Endodermal cell (in vitro differentiated cells): ENCODE measurements at regions not wholly inside any gene's neighbourhood (a gene's known extent, or its start where the extent isn't known, plus 50 kb on each side); places are given as distances from the start of the nearest gene placed in this dataset.
A peak's percentile ranks its signal among the peaks of the same experiment; 100 is the strongest.

ENCODE experiments used
- DNase-seq: peaks from one replicate; pipeline ENCODE4 v3.0.0-alpha.2; 2017
- H3K27ac ChIP-seq: 2 replicates; pipeline ENCODE4 v1.5.1; 2013; ENCODE audit warnings: mild to moderate bottlenecking, low read depth, low read length, moderate library complexity
- H3K27me3 ChIP-seq: 2 replicates; pipeline ENCODE4 v1.6.1; 2013; ENCODE audit warnings: mild to moderate bottlenecking, low read length, moderate library complexity; ENCODE audit not compliant: insufficient read depth, control insufficient read depth, poor library complexity, severe bottlenecking
- H3K36me3 ChIP-seq: 2 replicates; pipeline ENCODE4 v1.7.0; 2013; ENCODE audit warnings: mild to moderate bottlenecking, low read length, moderate library complexity; ENCODE audit not compliant: control insufficient read depth, insufficient read depth
- H3K4me1 ChIP-seq: one replicate; pipeline ENCODE4 v1.7.0; 2013; ENCODE audit warnings: low read length; ENCODE audit not compliant: control insufficient read depth, insufficient read depth
- H3K4me3 ChIP-seq: 2 replicates; pipeline ENCODE4 v1.5.1; 2013; ENCODE audit warnings: mild to moderate bottlenecking, low read length, moderate library complexity
- H3K9ac ChIP-seq: 2 replicates; pipeline ENCODE4 v1.6.1; 2013; ENCODE audit warnings: mild to moderate bottlenecking, low read length, moderate library complexity; ENCODE audit not compliant: poor library complexity, severe bottlenecking; ENCODE audit errors: extremely low read depth
- H3K9me3 ChIP-seq: 2 replicates; pipeline ENCODE4 v1.6.1; 2013; ENCODE audit warnings: mild to moderate bottlenecking, low read length, moderate library complexity; ENCODE audit not compliant: control insufficient read depth
- H3K27ac Mint-ChIP-seq: 2 replicates; pipeline ENCODE4 v1.8.0; 2020; ENCODE audit warnings: mixed read lengths
- H3K27me3 Mint-ChIP-seq: 2 replicates; pipeline ENCODE4 v1.8.0; 2021; ENCODE audit warnings: mild to moderate bottlenecking, mixed read lengths; ENCODE audit not compliant: insufficient read depth
- H3K36me3 Mint-ChIP-seq: 2 replicates; pipeline ENCODE4 v1.8.0; 2020; ENCODE audit warnings: low read depth, mixed read lengths
- H3K4me1 Mint-ChIP-seq: 2 replicates; pipeline ENCODE4 v1.8.0; 2020; ENCODE audit warnings: mixed read lengths
- H3K4me3 Mint-ChIP-seq: 2 replicates; pipeline ENCODE4 v1.8.0; 2020; ENCODE audit warnings: mild to moderate bottlenecking, moderate library complexity, mixed read lengths
- H3K9me3 Mint-ChIP-seq: 2 replicates; pipeline ENCODE4 v1.8.0; 2020; ENCODE audit warnings: mild to moderate bottlenecking, mixed read lengths
- CTCF ChIP-seq: fragments of 200-600 bp; sonication (generic); conservative IDR thresholded peaks from 2 replicates; pipeline ENCODE4 v1.5.0; 2021; ENCODE audit warnings: antibody characterized with exemption, mild to moderate bottlenecking
- WGBS, 2 experiments: methylation state at CpG; one replicate each; pipeline versions ENCODE4 v1.1.5 to v1.1.7; 2013; ENCODE audit warnings: missing lambda C conversion rate in 2 of 2, mixed read lengths in 1 of 2; ENCODE audit not compliant: insufficient coverage in 1 of 2, insufficient read length in 1 of 2; 5-methylcytosine and 5-hydroxymethylcytosine counted together

DNA sequence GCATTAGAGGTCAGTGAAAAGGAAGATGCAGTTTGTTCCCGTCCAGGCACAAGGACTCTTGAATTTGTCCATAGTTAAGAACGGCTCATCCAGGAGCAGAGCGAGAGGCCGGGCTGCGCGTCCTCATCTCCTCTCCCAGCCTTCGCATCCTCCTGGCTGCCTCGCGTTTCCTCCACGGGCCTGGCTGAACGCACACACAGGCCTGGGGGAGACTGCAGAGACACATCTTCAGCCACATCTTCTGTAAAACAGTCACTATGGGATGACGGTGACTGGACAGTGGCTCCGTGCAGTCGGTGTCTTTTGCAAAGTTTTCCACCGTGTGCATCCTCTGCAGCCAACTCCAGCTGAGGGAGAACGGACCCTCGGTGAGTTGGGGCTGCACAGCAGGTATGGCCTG, 89.7 kb downstream of the PSMG1 start:
- Mint-ChIP-seq H3K4me1 (peaks cover 9% of the 10 kb centered on the region), H3K27ac (no peak overlapping the region), H3K27me3 (peaks cover 1% of the 10 kb centered on the region), H3K36me3 (no peaks in the 10 kb centered on the region), H3K4me3 (no peak overlapping the region), H3K9me3 (peaks cover 9% of the 10 kb centered on the region)
- H3K36me3 ChIP-seq = no peaks in the 10 kb centered on the region
- H3K4me1 ChIP-seq = no peaks in the 10 kb centered on the region
- 95 to 98% methylated on average over 17 of the region's 17 CpGs for WGBS, 2 experiments
- H3K27me3 ChIP-seq = no peaks in the 10 kb centered on the region
- DNase-seq = no peak
- H3K4me3 ChIP-seq = no peak overlapping the region
- H3K27ac ChIP-seq = no peak overlapping the region
- no peak for TF ChIP-seq CTCF
- H3K9ac ChIP-seq = no peak overlapping the region
- no peaks in the 10 kb centered on the region for H3K9me3 ChIP-seq

GRCh38 chr21:39088831-39089380, 94.3 kb downstream of the PSMG1 start:
- TF ChIP-seq CTCF = peak; percentile 41

GRCh38 chr21:39088031-39088370, 95.2 kb downstream of the PSMG1 start:
- peaks cover 9% of the 10 kb centered on the region for H3K9me3 Mint-ChIP-seq
- H3K27ac ChIP-seq = peak overlapping the region; percentile 98
- H3K4me3 ChIP-seq = no peak overlapping the region
- H3K27me3 Mint-ChIP-seq = peaks cover 2% of the 10 kb centered on the region
- no peak for DNase-seq
- H3K36me3 Mint-ChIP-seq = no peaks in the 10 kb centered on the region
- H3K4me1 ChIP-seq = no peaks in the 10 kb centered on the region
- no peak overlapping the region for H3K27ac Mint-ChIP-seq
- H3K9ac ChIP-seq = no peak overlapping the region
- peaks cover 4% of the 10 kb centered on the region for H3K4me1 Mint-ChIP-seq
- H3K4me3 Mint-ChIP-seq = no peak overlapping the region
- TF ChIP-seq CTCF = no peak
- H3K9me3 ChIP-seq = no peaks in the 10 kb centered on the region
- no peaks in the 10 kb centered on the region for H3K27me3 ChIP-seq
- no peaks in the 10 kb centered on the region for H3K36me3 ChIP-seq
- whole genome bisulfite sequencing, 2 experiments = 89 to 94% methylated on average over 5 to 6 of the region's 6 CpGs

More at GRCh38 chr21:39088831-39089380, 94.3 kb downstream of the PSMG1 start:
- no peak for DNase-seq
- Histone ChIP-seq H3K27me3 (no peaks in the 10 kb centered on the region), H3K4me1 (no peaks in the 10 kb centered on the region), H3K9ac (no peak overlapping the region), H3K9me3 (no peaks in the 10 kb centered on the region), H3K36me3 (no peaks in the 10 kb centered on the region), H3K27ac (no peak overlapping the region), H3K4me3 (no peak overlapping the region)
- Mint-ChIP-seq H3K36me3 (no peaks in the 10 kb centered on the region), H3K27me3 (peaks cover 3% of the 10 kb centered on the region), H3K4me1 (no peaks in the 10 kb centered on the region), H3K9me3 (peaks cover 9% of the 10 kb centered on the region), H3K4me3 (no peak overlapping the region), H3K27ac (no peak overlapping the region)
- WGBS, 2 experiments = 80% methylated on average over 6 to 8 of the region's 9 CpGs
